Esophagus squamous epithelium (tissue), 4 donors: ENCODE measurements at regions not wholly inside any gene's neighbourhood (a gene's known extent, or its start where the extent isn't known, plus 50 kb on each side); places are given as distances from the start of the nearest gene placed in this dataset.

Experiments
- POLR2A ChIP-seq, 4 donors: fragments of 450-650 bp; IDR thresholded peaks; one replicate each; pipeline ENCODE4 v1.6.1; 2017; ENCODE audit warnings: antibody characterized with exemption in 4 of 4, mild to moderate bottlenecking in 4 of 4, moderate library complexity in 3 of 4
- TF ChIP-seq, protein P1 (sequence below), 6 experiments: fragments of 450-650 bp in 4 of 6; fragments of 200-600 bp in 2 of 6; sonication (generic) in 2 of 6; IDR thresholded peaks; one replicate each; pipeline ENCODE4 v1.5.1; 2016 to 2019; ENCODE audit warnings: antibody characterized with exemption in 6 of 6, mild to moderate bottlenecking in 4 of 6, moderate library complexity in 4 of 6

DNA sequence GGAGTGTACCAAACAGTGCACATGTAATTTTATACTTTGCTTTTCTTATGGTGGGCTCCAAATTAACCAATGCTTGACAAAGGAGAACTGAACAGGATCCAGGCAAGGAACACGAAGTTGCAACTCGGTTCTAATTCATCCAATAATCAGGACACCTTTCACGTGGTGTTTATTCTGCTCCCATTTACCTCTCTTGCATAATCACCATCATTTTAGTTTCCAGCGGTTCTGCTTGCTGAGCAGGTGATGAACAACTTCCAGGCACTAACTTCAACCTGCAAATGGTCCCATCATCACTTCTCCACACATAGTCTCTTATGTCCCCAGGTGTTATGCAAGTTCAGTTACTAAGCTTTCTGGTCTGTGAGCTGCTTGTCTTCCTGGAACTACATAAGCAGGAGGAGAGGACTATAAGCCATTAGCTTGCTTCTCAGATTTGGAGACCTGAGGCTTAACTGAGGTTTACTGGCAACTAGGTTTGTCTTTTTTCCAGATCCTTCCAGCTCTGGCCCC, 326.8 kb upstream of the SLC30A5 start:
- TF ChIP-seq POLR2A (IDR thresholded peaks at IDR 0.05), result no peak
- TF ChIP-seq, protein P1, sequence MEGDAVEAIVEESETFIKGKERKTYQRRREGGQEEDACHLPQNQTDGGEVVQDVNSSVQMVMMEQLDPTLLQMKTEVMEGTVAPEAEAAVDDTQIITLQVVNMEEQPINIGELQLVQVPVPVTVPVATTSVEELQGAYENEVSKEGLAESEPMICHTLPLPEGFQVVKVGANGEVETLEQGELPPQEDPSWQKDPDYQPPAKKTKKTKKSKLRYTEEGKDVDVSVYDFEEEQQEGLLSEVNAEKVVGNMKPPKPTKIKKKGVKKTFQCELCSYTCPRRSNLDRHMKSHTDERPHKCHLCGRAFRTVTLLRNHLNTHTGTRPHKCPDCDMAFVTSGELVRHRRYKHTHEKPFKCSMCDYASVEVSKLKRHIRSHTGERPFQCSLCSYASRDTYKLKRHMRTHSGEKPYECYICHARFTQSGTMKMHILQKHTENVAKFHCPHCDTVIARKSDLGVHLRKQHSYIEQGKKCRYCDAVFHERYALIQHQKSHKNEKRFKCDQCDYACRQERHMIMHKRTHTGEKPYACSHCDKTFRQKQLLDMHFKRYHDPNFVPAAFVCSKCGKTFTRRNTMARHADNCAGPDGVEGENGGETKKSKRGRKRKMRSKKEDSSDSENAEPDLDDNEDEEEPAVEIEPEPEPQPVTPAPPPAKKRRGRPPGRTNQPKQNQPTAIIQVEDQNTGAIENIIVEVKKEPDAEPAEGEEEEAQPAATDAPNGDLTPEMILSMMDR (IDR thresholded peaks at IDR 0.05), result no peak
